ENCODE measurements at regions not wholly inside any gene's neighbourhood (a gene's known extent, or its start where the extent isn't known, plus 50 kb on each side); places are given as distances from the start of the nearest gene placed in this dataset.
A peak's percentile ranks its signal among the peaks of the same experiment; 100 is the strongest.

DNA sequence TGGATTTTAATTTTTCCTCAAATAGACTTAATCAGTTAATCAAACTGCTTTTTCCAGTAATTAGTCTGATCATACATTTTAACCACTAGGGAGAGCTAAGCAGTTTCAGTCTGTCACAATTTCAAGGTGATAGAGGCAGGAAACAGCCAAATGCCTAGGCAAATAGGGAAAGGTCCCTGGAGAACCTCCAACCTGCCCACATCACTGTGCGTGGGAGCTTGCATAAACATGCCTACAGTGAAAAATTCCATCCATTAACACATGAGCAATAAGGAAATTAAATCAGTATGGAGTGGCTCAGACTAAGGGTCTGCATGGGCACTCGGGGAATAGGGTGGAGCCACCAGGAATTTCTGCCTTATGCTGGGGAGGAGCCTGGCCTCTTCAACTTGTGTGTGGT lies 74.6 kb downstream of the AASDHPPT start:
- BruUV-seq (replicated peaks): no TSS peak
- Histone ChIP-seq H3K9me3 (ENCODE audit: low read length) (peaks cover 15% of the 10 kb centered on the region), H3K79me2 (ENCODE audit: low read length) (no peaks in the 10 kb centered on the region), H2AFZ (ENCODE audit: low read length) (peak overlapping the region; percentile 21; the same call in 1 of the 2 replicates), H3K4me1 (ENCODE audit: insufficient read depth, low read length) (no peaks in the 10 kb centered on the region), H3K4me3 (ENCODE audit: low read length) (no peak overlapping the region), H3K36me3 (ENCODE audit: low read depth, low read length) (no peaks in the 10 kb centered on the region; the same call in 1 of the 2 replicates), H3K9me2 (replicated peaks; ENCODE audit: low read length) (no peaks in the 10 kb centered on the region), H3K4me2 (ENCODE audit: low read length) (no peak overlapping the region), H3K27me3 (ENCODE audit: low read length) (no peaks in the 10 kb centered on the region), H3K27ac (ENCODE audit: low read length) (no peak overlapping the region), H4K20me1 (ENCODE audit: low read length) (no peaks in the 10 kb centered on the region), H3K9ac (ENCODE audit: low read length) (no peak overlapping the region), H3F3A (ENCODE audit: low read length, unreplicated experiment) (no peaks in the 10 kb centered on the region)
- ChIA-PET POLR2A (ENCODE audit: unreplicated experiment) (no interaction called here), CTCF (interaction anchor here (0.6 kb wide), 1 partner anchor 254 kb away, joined by 3 read pairs; no protein-coding TSS in a partner anchor)
- ATAC-seq (no peak), DNase-seq (peak; percentile 58)
- TF ChIP-seq EZH2phosphoT487 (IDR thresholded peaks at IDR 0.05; ENCODE audit: borderline replicate concordance, low read length) (no peak), EZH2 (IDR thresholded peaks at IDR 0.05; ENCODE audit: low read length, unreplicated experiment) (no peak)
- TF ChIP-seq, protein P1, sequence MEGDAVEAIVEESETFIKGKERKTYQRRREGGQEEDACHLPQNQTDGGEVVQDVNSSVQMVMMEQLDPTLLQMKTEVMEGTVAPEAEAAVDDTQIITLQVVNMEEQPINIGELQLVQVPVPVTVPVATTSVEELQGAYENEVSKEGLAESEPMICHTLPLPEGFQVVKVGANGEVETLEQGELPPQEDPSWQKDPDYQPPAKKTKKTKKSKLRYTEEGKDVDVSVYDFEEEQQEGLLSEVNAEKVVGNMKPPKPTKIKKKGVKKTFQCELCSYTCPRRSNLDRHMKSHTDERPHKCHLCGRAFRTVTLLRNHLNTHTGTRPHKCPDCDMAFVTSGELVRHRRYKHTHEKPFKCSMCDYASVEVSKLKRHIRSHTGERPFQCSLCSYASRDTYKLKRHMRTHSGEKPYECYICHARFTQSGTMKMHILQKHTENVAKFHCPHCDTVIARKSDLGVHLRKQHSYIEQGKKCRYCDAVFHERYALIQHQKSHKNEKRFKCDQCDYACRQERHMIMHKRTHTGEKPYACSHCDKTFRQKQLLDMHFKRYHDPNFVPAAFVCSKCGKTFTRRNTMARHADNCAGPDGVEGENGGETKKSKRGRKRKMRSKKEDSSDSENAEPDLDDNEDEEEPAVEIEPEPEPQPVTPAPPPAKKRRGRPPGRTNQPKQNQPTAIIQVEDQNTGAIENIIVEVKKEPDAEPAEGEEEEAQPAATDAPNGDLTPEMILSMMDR (conservative IDR thresholded peaks at IDR 0.05; ENCODE audit: low read depth, low read length): peak; percentile 55
- intact Hi-C loops (cut with micrococcal nuclease): loop anchor here (10.0 kb wide), 1 partner anchor 243 kb away; no protein-coding TSS in a partner anchor

- Histone ChIP-seq H3K9me2 (replicated peaks; ENCODE audit: low read length) (no peaks in the 10 kb centered on the region), H4K20me1 (ENCODE audit: low read length) (no peaks in the 10 kb centered on the region), H3K4me2 (ENCODE audit: low read length) (no peak overlapping the region), H2AFZ (ENCODE audit: low read length) (no peak overlapping the region), H3K9ac (ENCODE audit: low read length) (no peak overlapping the region), H3K4me3 (ENCODE audit: low read length) (no peak overlapping the region), H3K36me3 (ENCODE audit: low read depth, low read length) (no peaks in the 10 kb centered on the region), H3K4me1 (ENCODE audit: insufficient read depth, low read length) (no peaks in the 10 kb centered on the region), H3K79me2 (ENCODE audit: low read length) (no peaks in the 10 kb centered on the region), H3F3A (ENCODE audit: low read length, unreplicated experiment) (no peaks in the 10 kb centered on the region), H3K9me3 (ENCODE audit: low read length) (peaks cover 7% of the 10 kb centered on the region; the same call in 1 of the 2 replicates), H3K27ac (ENCODE audit: low read length) (no peak overlapping the region), H3K27me3 (ENCODE audit: low read length) (no peaks in the 10 kb centered on the region)
- TF ChIP-seq, protein P1 (conservative IDR thresholded peaks at IDR 0.05; ENCODE audit: low read depth, low read length): no peak
- TF ChIP-seq EZH2 (IDR thresholded peaks at IDR 0.05; ENCODE audit: low read length, unreplicated experiment): no peak
- no peak for TF ChIP-seq EZH2phosphoT487 (IDR thresholded peaks at IDR 0.05; ENCODE audit: borderline replicate concordance, low read length)
- CTCF ChIA-PET: interaction anchor here (0.6 kb wide), 1 partner anchor 80 kb away, joined by 3 read pairs; no protein-coding TSS in a partner anchor
- intact Hi-C loops (cut with micrococcal nuclease): loop anchor here (10.0 kb wide), 1 partner anchor 242 kb away; no protein-coding TSS in a partner anchor
- POLR2A ChIA-PET (ENCODE audit: unreplicated experiment): no interaction called here
- ATAC-seq (peak; percentile 58), DNase-seq (peak; percentile 35)
- no TSS peak for BruUV-seq (replicated peaks)
These were observed 75.4 kb downstream of the AASDHPPT start for GRCh38 chr11:106152824-106153223.

DNA sequence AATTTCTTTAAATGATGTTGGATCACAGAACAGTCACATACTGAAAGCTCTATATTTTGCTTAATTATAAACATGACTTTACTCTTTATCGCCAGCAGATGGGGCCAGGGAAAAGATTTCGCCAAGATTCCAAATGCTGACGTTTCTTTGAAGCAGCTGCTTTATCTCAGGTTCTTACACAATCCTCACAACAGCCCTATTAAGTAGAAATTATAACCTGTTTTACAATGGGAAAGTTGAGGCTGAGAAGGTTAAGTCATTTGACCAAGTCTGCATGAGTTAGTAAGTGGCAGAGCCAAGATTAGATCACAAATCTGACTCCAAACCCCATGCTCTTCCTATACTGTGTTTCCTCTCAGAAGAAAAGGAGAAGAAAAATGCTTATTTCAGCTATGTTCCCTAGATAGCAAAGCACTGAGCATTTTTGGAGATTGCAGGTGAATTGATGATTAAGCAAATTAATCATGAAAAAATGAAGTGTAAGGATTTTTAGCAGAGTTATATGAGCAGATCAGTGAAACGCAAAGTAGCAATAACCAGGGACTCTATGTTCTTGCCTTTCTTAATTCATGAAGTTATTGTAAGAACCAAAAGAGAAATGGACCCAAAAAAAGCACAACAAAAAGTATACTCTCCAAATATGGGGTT lies 79.0 kb downstream of the AASDHPPT start:
- Histone ChIP-seq H3K36me3 (ENCODE audit: low read depth, low read length) (no peaks in the 10 kb centered on the region), H3F3A (ENCODE audit: low read length, unreplicated experiment) (no peaks in the 10 kb centered on the region), H3K27me3 (ENCODE audit: low read length) (no peaks in the 10 kb centered on the region), H3K4me2 (ENCODE audit: low read length) (0 out of 2 replicates have a peak overlapping the region, but pooled peaks have one; percentile 6), H3K27ac (ENCODE audit: low read length) (no peak overlapping the region), H3K4me3 (ENCODE audit: low read length) (no peak overlapping the region), H3K9me2 (replicated peaks; ENCODE audit: low read length) (no peaks in the 10 kb centered on the region), H3K4me1 (ENCODE audit: insufficient read depth, low read length) (no peaks in the 10 kb centered on the region), H3K9me3 (ENCODE audit: low read length) (no peaks in the 10 kb centered on the region), H3K9ac (ENCODE audit: low read length) (no peak overlapping the region), H3K79me2 (ENCODE audit: low read length) (no peaks in the 10 kb centered on the region), H4K20me1 (ENCODE audit: low read length) (no peaks in the 10 kb centered on the region), H2AFZ (ENCODE audit: low read length) (peak overlapping the region; percentile 23; the same call in 1 of the 2 replicates)
- DNase-seq: peak; percentile 76
- CTCF ChIA-PET: interaction anchor here (0.6 to 1.2 kb wide), 9 partner anchors 19 to 556 kb away, joined by 3 to 7 read pairs (median 3); no protein-coding TSS in a partner anchor
- POLR2A ChIA-PET (ENCODE audit: unreplicated experiment): no interaction called here
- TF ChIP-seq, protein P1 (conservative IDR thresholded peaks at IDR 0.05; ENCODE audit: low read depth, low read length): peak; percentile 85
- TF ChIP-seq EZH2 (IDR thresholded peaks at IDR 0.05; ENCODE audit: low read length, unreplicated experiment): no peak
- BruUV-seq (replicated peaks): no TSS peak
- ATAC-seq: peak; percentile 59
- intact Hi-C loops (cut with micrococcal nuclease): loop anchor here (1.0 to 10.0 kb wide), 8 partner anchors 37 to 881 kb away; no protein-coding TSS in a partner anchor

Data from PC-3 (cell line).